NCI-H748 (cell line): ENCODE measurements at regions not wholly inside any gene's neighbourhood (a gene's known extent, or its start where the extent isn't known, plus 50 kb on each side); places are given as distances from the start of the nearest gene placed in this dataset.
"Not testable (repeated sequence)": the region's sequence is repeated elsewhere in the genome, so short reads cannot be mapped to it uniquely, and the experiment has no call there.

ENCODE experiments used
- DNase-seq: peaks from one replicate; lab custom pipeline; 2025; ENCODE audit not compliant: unreplicated experiment; lab: John Stamatoyannopoulos, UW

DNA sequence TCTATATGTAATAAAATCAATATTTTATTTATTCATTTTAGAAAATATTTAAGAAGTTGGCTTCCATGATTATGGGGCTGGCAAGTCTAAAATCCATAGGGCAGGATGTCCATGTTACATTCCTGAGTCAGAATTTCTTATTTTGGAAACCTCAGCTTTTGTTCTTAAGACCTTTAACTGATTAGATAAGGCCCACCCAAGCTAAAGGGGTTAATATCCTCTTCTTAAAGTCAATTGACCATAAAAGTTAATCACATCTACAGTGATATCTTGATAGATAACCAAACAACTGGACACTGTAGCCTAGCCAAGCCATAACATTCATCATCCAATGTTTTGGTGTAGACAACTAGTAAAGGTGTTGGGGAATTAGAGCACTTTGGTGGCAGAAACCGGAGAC lies 1035.4 kb upstream of the ZEB2 start:
- no peak for DNase-seq

DNA sequence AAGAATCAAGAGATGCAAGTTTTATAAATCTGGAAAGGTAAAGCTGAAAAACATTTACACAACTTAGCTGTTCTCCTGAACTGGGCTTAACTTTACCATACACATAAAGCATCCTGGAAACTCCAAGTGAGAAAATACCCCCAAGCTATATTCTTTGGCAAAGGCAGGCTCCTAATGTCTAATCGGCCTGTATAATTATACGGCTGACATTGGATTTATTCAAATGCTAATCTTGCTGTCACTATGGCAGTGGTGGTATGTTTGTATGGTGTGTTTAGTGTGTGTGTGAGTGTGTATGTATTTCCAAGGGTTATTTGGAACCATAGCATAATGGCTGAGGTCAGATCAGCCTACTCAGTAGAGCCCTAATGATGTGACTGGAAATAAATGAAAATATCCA lies 1031.8 kb upstream of the ZEB2 start:
- peak; percentile 74 for DNase-seq

DNA sequence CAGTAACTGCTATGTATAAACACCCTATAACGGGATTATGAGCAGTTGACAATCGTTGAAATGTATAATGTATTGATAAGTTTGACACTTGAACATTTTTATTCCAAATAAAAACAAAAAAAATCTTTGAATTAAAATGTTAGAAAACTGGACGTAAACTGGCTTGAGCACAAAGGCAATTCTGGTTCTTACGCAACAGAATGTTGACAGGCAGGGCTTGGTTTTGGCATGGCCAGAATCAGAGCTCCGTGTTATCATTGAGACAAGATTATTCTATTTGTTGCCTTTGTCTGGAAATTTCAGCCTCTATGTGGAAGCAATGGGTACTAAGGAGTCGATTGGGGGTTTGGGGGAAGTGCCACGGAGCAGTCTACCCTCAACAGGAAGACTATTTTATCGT lies 1028.6 kb upstream of the ZEB2 start:
- no peak for DNase-seq

DNA sequence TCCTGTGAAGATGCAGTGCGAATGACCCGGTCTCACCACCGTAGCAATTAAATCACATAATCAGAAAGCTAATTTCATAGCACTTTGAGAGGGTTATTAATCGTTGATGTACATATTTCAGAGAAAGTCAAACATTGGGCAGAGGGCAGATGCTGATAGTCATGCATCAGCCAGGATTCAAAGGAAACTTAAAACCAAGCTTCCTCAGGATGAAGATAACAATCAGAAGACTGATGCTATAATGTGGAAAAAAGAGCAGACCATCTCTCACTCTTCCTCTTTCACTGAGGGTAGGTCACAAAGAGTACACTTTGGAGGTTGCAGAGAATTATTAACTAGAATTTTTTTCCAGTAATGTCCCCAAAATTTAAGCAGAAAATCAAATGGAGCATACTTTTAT lies 1027.7 kb upstream of the ZEB2 start:
- no peak for DNase-seq

DNA sequence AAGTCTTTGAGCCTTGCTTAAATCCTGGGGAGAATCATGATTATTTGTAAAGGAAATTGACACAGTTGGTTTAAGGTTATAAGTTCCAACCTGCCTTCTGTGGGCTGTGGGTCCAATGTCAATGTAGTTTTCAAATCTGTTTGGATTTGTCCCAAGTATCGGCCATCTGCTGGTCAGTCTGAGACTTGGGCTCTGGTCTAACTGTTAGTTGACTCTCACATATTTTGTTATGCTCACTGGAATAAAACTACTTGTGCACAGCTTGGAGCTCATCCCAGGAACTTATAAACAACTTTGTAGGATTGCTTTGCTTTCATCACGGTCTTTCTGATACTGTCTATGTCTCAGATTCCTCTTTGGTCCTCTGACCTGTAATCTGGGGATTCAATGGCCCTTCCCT lies 1026.2 kb upstream of the ZEB2 start:
- DNase-seq: no peak

DNA sequence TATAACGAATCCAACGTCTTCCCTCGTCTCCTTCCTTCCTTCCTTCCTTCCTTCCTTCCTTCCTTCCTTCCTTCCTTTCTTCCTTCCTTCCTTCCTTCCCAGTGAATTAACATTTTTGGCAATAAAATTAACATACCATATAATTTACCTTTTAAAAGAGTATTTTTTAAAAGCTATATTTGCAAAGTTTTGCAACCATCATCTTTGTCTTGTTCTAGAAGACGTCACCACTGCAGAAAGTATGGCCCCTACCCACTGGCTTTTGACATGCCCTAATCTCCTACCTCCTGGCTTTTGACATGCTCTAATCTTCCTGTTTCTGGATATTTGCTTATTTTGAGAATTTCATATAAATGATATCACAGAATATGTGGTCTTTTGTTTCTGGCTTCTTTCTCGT lies 1023.9 kb upstream of the ZEB2 start:
- DNase-seq: no peak

DNA sequence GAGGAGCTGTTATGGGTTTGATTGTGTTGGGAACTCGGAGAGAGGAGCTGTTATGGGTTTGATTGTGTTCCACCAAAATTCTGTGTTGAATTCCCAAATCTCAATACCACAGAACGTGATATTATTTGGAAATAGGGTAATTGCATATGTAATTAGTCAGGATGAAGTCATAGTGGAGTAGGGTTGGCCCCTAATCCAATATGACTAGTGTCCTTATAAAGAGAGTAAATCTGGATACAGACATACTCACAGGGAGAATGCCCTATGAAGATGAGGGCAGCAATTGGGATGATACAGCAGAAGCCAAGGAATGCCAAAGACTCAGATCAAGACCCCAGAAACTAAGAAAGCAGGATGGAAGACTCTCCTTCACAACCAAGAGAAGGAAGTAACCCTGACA lies 1023.2 kb upstream of the ZEB2 start:
- DNase-seq: no peak

DNA sequence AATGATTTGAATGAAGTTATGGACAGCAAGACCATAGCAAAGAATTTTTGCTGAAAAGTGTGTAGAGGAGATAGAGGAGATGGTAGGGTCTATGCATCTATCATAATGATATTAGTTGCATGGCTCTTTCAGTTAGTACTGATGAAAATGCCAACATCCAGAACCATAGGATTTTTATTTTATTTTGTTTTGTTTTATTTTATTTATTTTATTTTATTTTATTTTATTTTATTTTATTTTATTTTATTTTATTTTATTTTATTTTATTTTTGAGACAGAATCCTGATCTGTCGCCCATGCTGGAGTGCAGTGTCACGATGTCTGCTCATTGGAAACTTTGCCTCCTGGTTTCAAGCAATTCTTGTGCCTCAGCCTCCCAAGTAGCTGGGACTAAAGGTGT lies 1021.1 kb upstream of the ZEB2 start:
- no peak for DNase-seq

DNA sequence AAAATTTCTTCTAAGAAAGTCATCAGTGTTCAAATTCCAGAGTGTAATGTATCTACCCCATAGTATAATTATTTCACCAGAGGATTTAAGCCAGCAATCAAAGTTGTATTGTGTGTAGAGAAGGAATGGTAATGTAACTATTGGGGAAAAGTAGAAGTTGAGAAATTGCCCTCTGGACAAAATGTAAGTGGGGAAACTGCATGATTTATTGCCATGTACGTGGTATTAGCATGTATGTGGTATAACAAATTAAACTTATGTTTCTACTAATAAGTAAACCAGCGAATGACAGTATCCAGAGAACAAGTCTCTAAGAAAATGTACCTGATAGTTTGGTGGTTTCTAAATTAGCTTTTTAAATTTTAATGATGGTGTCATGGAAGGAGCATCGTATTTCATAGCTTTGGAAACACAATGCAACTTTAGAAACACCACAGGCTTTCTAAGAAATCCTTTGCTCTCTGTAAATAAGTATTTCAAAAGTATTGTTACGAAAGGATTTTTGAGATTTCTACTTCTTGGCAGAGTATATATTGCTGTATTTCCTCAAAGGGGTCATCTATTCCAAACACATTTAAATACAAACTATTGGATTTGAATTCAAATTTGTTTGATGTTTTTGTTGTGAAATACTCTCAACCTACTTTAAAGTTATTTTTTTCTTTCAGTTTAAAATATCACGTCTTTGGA lies 1018.9 kb upstream of the ZEB2 start:
- no peak for DNase-seq

DNA sequence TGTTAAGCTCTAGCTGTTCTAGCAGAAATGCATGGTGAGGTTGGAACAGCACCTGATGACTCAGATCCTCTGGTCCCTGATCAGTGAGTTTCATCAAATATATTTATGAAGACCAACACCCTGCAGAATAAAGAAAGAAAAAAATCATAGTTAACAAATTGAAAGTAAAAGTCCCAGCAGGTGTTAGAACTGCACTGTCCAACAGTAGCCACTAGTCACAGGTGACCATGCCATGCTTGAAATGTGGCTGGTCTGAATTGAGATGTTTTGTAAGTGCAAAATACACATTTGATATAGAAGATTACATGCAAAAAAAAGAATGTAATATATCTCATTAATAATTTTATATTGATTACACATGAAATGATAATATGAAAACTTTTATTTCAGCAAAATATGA lies 1010.7 kb upstream of the ZEB2 start:
- no peak for DNase-seq

DNA sequence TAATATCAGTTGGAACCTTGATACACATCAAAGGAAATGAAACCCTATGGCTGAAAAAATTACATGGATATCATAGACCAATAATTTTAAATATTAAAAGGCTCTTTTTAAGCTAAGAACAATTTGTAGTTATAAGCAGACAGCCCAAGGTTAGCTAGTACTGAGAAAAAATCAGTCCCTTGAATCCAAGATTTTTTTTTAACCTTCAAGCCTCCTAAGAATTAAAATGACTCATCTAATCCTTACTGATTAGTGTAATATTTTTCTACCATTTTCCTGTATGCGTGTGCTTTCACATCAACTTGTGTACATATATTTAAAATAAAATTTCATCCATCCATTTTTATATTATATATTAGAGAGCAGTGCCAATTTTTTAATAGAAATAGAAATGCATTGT lies 1004.9 kb upstream of the ZEB2 start:
- DNase-seq: no peak

DNA sequence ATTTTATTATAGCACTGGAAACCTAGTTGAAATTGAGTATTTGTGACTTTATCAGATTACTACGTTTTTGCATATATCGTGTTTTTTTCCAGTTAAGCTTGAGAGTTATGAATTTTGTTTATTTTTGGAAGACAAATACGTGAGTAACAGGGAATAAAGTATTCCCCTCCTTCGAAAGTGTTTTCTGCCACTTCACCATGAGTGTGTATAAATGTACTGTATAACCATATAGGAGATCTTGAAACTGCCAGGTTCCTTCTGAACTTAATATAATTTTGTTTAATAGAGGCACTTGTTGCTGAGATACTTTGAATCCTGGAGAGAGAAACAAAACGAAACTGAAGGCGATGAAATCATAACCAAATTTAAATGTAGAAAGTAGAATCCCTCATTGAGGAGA lies 1004.4 kb upstream of the ZEB2 start:
- no peak for DNase-seq

DNA sequence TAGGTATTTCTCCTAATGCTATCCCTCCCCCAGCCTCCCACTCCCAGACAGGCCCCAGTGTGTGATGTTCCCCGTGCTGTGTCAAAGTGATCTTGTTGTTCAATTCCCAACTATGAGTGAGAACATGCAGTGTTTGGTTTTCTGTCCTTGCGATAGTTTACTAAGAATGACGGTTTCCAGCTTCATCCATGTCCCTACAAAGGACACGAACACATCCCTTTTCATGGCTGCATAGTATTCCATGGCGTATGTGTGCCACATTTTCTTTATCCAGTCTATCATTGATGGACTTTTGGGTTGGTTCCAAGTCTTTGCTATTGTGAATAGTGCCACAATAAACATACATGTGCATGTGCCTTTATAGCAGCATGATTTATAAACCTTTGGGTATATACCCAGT lies 999.3 kb upstream of the ZEB2 start:
- DNase-seq: not testable (repeated sequence)

DNA sequence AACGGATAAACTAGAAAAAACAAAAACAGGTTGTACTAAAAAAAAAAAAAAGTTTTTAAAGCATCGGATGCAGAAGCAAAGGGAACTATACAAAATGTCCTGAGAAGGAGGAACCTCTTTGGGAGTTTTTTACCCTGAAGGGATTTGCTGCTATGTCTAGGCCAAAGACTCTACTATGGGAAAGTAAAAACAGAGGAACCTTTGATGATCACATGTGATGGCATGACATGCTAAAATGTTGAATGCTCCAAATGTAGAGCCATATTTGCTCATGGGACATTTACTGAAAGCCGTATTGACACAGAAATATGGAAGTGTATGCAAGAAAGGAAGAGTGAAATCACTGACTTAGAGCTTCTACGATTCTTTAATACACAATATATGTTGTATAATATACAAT lies 992.0 kb upstream of the ZEB2 start:
- no peak for DNase-seq

DNA sequence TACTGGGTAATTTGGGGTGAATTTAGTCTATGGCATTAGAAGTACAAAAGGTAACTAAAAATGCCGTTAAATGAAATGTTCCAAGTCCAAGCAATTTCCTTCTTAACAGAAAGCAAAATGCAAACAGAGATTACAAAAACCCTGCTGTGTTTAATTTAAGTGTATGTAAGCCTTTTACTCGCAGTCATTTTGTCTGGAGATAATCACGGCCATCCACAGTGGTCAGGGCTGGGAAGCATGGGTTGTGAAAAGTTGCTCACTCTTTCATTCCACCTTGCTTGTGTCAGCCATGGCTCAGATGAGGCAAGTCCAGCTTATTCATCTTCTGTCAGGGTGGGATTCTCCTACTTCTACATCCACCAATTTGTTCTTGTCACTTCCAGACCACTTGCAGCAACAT lies 983.6 kb upstream of the ZEB2 start:
- DNase-seq: peak; percentile 82

DNA sequence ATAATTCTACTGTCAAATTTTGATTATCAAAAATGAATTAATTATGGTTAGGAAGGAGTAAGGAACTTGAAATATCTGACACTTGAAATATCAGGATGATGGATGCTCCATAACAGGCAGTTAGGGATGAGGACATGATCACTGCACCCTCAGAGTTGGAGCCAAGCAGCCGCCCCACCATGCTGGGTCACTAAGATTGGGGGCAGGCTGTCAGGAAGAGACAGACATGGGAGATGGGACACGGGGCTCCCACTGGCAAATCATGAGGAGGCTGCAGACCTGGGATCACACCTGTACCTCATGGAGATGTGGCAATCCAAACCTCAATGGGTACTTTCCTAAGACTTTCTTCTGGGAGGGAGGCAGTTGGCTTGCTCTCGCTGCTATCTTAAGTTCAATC lies 982.0 kb upstream of the ZEB2 start:
- DNase-seq: no peak

DNA sequence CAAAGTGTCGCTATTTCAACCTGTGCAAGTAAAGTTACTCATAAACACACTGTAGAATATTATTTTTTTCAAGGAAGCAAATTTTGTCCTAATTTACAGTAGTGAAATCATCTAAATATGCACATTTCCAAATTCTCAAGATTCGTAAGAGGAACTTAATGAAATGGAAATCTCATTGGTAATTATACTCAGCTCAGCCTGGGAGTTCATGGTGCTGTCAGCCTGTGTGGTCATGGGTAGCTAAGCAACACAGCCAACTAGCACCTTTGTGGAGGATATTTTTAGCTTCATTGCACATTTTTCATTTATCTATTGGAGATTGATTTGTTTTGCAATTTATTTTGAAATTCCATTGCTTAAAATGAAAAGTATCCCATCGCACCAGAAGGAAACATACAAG lies 975.7 kb upstream of the ZEB2 start:
- DNase-seq: peak; percentile 15

DNA sequence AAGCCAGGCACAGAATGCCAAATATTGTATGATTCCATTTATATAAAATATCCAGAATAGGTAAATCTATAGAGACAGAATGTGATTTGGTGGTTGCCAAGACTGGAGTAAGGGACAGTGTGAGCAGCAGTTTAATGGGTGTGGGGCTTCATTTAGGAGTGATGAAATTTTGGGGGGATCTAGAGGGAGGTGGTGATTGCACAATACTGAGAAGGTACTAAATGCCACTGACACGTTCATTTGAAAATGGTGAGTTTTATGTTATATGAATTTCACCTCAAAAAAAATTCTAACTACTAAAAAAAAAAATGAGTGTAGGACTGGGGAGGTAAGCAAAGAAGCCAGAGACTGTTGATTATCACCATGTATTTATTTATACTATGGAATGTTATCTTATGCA lies 974.5 kb upstream of the ZEB2 start:
- DNase-seq: no peak

DNA sequence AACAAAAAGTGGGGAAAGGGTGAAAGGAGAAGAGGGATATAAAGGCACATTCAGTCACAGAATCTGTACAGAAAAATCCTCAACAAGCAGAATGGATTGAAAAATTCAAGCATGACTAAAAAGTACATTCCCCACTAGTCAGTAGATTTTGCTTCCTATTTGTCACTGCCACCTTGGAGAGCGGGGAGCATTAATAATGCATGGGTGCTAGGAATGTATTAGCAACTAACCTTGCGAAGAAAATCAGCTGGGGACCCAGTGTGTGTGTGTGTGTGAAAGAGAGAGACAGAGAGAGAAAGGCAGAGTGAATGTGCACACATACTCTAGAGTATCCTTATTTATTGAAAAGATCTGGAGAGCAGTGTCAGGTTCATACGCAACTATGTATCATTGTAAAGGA lies 968.7 kb upstream of the ZEB2 start:
- DNase-seq: no peak

DNA sequence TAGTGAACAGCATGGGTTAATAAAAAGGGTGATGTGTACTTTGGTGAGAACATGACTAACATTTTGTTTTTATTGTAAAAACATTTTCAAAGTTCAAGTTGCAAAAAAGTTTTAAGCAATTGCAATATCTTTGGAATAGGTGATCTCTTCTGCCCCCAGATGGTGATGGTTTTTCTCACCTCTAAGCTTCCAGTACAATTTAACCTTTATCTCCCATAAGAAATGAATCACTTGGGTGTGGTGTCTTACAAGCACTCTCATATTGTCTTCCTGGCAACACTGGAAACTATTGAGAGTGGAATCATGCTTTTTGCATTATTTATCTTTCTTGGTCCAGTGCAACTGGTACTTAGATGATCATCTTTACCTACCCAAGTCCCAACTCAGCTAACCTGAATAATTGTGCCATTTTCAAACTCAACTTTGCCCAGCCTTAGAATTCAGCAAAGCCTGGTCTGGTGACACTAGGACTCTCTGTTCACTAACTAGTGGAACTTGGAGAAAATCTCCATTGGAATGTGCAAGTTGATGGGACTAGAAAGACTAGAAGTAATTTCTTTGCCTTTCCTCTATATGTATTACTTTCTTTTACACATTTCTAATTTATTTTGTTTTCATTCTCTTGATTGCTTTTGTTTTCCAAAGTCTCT lies 964.7 kb upstream of the ZEB2 start:
- DNase-seq: no peak

DNA sequence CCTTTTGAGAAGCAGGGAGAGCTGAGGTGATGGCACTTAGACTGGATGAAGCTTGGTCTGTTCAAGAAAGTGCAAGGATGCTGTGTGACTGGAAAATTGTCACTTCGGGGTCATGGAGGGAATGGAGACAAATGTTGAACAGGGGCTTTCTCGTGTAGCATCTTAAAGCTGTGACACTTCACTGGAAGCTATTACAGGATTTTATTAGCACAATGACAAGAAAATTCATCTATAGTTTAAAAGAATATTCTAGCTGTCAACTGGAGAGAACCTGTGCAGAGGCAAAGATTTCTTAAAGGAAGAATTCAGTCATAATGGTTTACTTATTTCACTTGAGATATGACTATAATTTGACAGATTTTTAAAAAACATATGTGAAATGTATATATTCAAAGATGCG lies 963.9 kb upstream of the ZEB2 start:
- no peak for DNase-seq

DNA sequence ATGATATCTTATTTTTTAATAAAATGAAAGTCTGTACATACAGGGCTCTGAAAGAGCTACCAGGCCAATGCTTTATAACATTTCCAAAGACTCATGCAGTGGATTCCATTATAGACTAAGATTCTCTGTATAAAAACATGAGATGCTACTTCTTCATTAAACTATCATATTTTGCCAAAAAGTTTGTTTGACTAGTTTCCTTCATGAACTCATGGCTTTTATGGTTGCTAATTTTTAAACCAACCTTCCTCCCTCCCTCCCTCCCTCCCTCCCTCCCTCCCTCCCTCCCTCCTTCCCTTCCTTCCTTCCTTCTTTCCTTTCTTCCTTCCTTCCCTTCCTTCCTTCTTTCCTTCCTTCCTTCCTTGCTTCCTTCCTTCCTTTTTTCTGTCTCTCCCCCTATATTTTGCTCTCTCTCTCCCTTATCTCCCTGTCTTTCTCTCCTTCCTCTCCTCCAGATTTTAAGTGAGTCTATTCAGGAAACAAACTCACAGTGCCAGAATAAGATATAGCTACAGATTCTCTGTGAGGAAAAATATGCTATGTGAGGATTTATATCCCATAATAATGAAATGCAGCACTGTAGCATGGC lies 961.5 kb upstream of the ZEB2 start:
- no peak for DNase-seq

DNA sequence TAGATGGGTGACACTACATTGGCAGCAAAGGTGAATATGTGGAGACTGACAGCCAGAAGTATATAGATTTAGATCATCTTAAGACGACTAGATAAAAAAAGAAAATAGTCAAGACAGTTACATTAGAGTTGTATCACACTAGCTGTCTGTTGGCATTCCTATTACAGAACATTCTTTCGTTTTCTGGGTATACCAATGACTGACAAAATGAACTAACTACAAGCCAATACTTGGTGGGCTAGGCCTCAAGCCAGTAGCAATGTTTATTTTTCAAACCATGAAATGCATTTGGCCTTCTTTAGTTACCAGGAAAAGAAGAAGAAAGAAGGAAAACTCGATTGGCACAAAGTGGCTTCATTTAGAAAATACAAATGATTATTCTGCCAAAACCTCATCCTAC lies 944.9 kb upstream of the ZEB2 start:
- no peak for DNase-seq
